ENCODE measurements at regions not wholly inside any gene's neighbourhood (a gene's known extent, or its start where the extent isn't known, plus 50 kb on each side); places are given as distances from the start of the nearest gene placed in this dataset.

GRCh38 chr1:238293075-238293474 is 402.4 kb upstream of the ZP4 start:
- TF ChIP-seq CTCF (IDR thresholded peaks at IDR 0.05; ENCODE audit: poor library complexity, severe bottlenecking): no peak
- TF ChIP-seq, protein P1, sequence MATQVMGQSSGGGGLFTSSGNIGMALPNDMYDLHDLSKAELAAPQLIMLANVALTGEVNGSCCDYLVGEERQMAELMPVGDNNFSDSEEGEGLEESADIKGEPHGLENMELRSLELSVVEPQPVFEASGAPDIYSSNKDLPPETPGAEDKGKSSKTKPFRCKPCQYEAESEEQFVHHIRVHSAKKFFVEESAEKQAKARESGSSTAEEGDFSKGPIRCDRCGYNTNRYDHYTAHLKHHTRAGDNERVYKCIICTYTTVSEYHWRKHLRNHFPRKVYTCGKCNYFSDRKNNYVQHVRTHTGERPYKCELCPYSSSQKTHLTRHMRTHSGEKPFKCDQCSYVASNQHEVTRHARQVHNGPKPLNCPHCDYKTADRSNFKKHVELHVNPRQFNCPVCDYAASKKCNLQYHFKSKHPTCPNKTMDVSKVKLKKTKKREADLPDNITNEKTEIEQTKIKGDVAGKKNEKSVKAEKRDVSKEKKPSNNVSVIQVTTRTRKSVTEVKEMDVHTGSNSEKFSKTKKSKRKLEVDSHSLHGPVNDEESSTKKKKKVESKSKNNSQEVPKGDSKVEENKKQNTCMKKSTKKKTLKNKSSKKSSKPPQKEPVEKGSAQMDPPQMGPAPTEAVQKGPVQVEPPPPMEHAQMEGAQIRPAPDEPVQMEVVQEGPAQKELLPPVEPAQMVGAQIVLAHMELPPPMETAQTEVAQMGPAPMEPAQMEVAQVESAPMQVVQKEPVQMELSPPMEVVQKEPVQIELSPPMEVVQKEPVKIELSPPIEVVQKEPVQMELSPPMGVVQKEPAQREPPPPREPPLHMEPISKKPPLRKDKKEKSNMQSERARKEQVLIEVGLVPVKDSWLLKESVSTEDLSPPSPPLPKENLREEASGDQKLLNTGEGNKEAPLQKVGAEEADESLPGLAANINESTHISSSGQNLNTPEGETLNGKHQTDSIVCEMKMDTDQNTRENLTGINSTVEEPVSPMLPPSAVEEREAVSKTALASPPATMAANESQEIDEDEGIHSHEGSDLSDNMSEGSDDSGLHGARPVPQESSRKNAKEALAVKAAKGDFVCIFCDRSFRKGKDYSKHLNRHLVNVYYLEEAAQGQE (IDR thresholded peaks at IDR 0.05; ENCODE audit: borderline replicate concordance): no peak
- no peak for TF ChIP-seq EZH2 (IDR thresholded peaks at IDR 0.05; ENCODE audit: borderline replicate concordance, insufficient read depth, low read length, poor library complexity, severe bottlenecking)
- no peak for TF ChIP-seq POLR2AphosphoS5 (IDR thresholded peaks at IDR 0.05)
- no peak for TF ChIP-seq TAF1 (IDR thresholded peaks at IDR 0.05; ENCODE audit: low read depth)
- no peak for TF ChIP-seq SMC3 (conservative IDR thresholded peaks at IDR 0.05; ENCODE audit: poor library complexity)
- no peak for TF ChIP-seq RAD21 (conservative IDR thresholded peaks at IDR 0.05)
- TF ChIP-seq EP300 (conservative IDR thresholded peaks at IDR 0.05; ENCODE audit: poor library complexity, severe bottlenecking): no peak

Measured in neural cell (in vitro differentiated cells).